ENCODE measurements at regions not wholly inside any gene's neighbourhood (a gene's known extent, or its start where the extent isn't known, plus 50 kb on each side); places are given as distances from the start of the nearest gene placed in this dataset.

DNA sequence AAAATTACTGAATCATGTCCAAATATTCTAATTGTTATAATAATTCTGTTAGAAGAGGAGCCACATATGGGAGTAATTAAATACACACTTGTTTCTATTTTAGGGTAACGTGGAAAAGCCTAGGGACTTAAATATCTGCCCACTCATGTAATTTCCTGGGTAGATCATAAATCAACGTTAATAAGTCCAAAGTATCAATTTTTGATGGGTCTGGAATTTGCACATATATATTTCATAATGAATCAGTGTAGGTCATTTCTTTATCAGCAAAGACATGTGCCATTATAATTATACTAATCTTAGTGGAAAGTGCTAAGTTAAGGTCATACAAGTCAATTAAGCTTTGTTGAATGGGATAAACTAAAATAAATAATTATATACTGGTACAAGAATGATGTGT lies 346.2 kb downstream of the ZBBX start:
- TF ChIP-seq, protein P1, sequence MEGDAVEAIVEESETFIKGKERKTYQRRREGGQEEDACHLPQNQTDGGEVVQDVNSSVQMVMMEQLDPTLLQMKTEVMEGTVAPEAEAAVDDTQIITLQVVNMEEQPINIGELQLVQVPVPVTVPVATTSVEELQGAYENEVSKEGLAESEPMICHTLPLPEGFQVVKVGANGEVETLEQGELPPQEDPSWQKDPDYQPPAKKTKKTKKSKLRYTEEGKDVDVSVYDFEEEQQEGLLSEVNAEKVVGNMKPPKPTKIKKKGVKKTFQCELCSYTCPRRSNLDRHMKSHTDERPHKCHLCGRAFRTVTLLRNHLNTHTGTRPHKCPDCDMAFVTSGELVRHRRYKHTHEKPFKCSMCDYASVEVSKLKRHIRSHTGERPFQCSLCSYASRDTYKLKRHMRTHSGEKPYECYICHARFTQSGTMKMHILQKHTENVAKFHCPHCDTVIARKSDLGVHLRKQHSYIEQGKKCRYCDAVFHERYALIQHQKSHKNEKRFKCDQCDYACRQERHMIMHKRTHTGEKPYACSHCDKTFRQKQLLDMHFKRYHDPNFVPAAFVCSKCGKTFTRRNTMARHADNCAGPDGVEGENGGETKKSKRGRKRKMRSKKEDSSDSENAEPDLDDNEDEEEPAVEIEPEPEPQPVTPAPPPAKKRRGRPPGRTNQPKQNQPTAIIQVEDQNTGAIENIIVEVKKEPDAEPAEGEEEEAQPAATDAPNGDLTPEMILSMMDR (conservative IDR thresholded peaks at IDR 0.05; ENCODE audit: low read depth, low read length): no peak
- TF ChIP-seq, protein P2, sequence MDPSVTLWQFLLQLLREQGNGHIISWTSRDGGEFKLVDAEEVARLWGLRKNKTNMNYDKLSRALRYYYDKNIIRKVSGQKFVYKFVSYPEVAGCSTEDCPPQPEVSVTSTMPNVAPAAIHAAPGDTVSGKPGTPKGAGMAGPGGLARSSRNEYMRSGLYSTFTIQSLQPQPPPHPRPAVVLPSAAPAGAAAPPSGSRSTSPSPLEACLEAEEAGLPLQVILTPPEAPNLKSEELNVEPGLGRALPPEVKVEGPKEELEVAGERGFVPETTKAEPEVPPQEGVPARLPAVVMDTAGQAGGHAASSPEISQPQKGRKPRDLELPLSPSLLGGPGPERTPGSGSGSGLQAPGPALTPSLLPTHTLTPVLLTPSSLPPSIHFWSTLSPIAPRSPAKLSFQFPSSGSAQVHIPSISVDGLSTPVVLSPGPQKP (IDR thresholded peaks at IDR 0.05; ENCODE audit: borderline replicate concordance, low read depth, low read length): no peak
- TF ChIP-seq CHD1 (IDR thresholded peaks at IDR 0.05; ENCODE audit: low read depth, low read length) (no peak), POLR2A (IDR thresholded peaks at IDR 0.05; ENCODE audit: low read depth, low read length) (no peak)

Measured in IMR-90 (cell line).